ENCODE measurements at regions not wholly inside any gene's neighbourhood (a gene's known extent, or its start where the extent isn't known, plus 50 kb on each side); places are given as distances from the start of the nearest gene placed in this dataset.

- TF ChIP-seq, protein P1, sequence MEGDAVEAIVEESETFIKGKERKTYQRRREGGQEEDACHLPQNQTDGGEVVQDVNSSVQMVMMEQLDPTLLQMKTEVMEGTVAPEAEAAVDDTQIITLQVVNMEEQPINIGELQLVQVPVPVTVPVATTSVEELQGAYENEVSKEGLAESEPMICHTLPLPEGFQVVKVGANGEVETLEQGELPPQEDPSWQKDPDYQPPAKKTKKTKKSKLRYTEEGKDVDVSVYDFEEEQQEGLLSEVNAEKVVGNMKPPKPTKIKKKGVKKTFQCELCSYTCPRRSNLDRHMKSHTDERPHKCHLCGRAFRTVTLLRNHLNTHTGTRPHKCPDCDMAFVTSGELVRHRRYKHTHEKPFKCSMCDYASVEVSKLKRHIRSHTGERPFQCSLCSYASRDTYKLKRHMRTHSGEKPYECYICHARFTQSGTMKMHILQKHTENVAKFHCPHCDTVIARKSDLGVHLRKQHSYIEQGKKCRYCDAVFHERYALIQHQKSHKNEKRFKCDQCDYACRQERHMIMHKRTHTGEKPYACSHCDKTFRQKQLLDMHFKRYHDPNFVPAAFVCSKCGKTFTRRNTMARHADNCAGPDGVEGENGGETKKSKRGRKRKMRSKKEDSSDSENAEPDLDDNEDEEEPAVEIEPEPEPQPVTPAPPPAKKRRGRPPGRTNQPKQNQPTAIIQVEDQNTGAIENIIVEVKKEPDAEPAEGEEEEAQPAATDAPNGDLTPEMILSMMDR (conservative IDR thresholded peaks at IDR 0.05; ENCODE audit: low read depth, low read length), result no peak
- no peak for TF ChIP-seq CHD1 (IDR thresholded peaks at IDR 0.05; ENCODE audit: low read depth, low read length)
These were observed 74.5 kb upstream of the NCKAP5 start for GRCh38 chr2:133642791-133643191.
